Fibroblast of upper back skin (primary cell): ENCODE measurements at regions not wholly inside any gene's neighbourhood (a gene's known extent, or its start where the extent isn't known, plus 50 kb on each side); places are given as distances from the start of the nearest gene placed in this dataset.

Experiments used
- DNase-seq: peaks from one replicate; pipeline ENCODE4 v3.0.0-alpha.2; 2013

- no peak for DNase-seq
Observed at GRCh38 chr9:118785456-118785855, 583.8 kb downstream of the BRINP1 start.

GRCh38 chr9:118786877-118787276, 582.4 kb downstream of the BRINP1 start:
- DNase-seq: no peak

GRCh38 chr9:118809160-118809625, 560.0 kb downstream of the BRINP1 start:
- no peak for DNase-seq

- peak; percentile 13 for DNase-seq
Observed at GRCh38 chr9:118829334-118829733, 539.9 kb downstream of the BRINP1 start.

- DNase-seq: no peak
Observed at GRCh38 chr9:118832371-118832770, 536.9 kb downstream of the BRINP1 start.

DNA sequence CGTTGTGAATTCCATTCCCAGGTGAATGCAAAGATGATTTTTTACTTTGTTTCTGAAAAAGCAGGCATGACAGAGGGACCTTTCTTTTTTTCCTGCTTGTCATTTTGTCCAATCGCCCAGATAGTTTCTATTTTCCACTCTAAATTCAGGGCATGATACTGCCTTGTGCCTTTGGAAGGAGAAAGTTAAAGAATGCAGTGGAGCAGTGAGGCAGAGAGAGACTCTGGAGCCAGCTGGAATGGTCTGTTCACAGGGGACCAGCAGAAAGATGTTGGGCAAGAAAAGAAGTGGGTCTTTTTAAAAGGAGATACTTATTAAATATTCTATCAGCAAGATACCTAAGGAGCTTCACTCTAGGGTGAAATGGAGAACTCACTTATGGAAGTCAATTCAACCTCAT, 532.3 kb downstream of the BRINP1 start:
- DNase-seq: no peak

- DNase-seq: no peak
Observed at GRCh38 chr9:118871531-118871930, 497.7 kb downstream of the BRINP1 start.

DNA sequence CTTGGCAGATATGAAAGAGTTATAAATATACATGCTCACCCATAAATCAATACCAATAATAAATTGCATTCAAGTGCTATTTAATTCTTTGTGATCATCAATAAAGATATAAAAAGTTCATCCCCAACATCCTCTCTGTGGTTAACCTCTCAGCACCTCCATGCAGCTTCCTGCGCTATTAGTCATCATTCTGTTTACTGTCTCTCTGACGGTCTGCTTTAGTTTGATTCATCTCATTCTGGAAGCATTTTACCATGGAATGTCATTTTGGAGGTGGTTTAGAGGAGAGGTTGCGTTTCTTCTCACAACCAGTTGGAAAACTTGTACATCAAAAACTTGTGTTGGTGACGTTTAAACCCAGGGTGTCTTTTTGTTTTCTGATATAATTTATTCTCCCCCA, 486.6 kb downstream of the BRINP1 start:
- peak; percentile 77 for DNase-seq

- no peak for DNase-seq
Observed at GRCh38 chr9:118883411-118883810, 485.8 kb downstream of the BRINP1 start.

DNA sequence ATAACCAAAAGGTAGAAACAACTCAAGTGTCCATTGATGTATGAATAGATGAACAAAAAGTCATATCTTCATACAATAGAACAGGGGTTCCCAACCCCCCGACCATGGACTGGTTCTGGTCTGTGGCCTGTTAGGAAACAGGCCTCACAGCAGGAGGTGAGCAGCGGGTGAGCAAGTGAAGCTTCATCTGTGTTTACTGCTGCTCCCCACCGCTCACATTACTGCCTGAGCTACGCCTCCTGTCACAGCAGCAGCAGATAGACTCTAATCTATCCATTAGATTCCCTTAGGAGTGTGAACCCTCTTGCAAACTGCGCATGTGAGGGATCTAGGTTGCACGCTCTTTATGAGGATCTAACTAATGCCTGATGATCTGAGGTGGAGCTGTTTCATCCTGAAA, 478.0 kb downstream of the BRINP1 start:
- no peak for DNase-seq

DNA sequence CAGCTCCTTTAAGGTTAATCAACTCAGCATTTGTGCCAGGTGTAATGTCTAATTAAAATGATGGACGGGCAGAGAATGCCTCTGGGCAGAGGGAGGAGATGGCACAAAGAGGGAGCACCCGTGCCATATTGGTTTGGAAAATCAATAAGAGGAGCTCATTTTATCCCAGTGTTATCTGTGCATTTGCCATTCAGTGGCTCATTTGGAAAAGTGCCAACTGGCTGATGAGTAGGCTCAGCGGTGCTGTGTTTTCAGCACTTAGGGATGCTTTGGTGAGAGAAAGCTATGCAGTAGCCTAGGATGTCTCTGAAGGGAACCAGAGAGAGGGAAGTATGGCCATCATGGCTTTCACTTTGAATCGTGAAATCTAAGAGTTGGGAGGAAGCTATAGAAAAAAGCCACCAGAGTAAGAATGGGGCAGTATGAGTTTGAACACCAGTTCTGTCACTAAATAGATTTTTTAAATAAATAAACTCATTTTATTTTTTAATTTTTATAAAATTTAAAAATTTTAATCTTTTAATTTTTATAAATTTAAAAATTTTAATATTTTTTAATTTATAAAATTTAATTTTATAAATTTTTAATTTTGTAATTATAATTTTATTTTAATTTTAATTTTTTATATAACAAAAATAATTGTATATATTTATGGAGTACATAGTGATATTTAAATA, 472.8 kb downstream of the BRINP1 start:
- DNase-seq: peak; percentile 2

DNA sequence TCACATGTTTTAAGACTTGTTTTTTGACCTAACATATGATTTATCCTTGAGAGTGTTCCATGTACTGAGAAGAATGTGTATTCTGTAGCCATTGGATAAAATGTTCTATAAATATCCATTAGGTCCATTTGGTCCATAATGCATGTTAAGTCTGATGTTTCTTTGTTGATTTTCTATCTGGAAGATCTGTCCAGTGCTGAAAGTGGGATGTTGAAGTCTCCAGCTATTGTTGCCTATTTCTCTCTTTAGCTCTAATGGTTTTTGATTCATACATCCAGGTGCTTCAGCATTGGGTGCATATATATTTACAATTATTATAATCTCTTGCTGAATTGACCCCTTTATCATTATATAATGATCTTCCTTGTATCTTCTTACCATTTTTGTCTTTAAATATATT, 451.1 kb downstream of the BRINP1 start:
- DNase-seq: no peak

GRCh38 chr9:118928722-118929121, 440.5 kb downstream of the BRINP1 start:
- no peak for DNase-seq

DNA sequence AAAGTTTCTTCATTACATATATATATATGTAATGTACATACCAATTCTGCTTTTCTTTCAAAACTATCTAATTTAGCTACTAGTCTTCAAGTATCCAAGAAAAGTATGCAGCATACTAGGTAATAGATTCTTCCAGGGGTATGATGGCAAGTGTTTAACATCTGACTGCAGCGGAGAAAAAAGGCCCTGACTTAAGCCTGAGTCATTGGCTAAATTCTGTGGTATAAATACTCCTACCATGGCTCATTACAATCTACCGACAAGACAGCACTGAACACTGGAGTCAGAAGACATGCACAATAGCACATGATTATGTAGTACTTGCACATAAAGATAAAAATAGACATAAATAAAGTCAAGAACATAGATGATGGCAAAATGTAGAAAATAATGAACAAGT, 439.9 kb downstream of the BRINP1 start:
- peak; percentile 88 for DNase-seq

DNA sequence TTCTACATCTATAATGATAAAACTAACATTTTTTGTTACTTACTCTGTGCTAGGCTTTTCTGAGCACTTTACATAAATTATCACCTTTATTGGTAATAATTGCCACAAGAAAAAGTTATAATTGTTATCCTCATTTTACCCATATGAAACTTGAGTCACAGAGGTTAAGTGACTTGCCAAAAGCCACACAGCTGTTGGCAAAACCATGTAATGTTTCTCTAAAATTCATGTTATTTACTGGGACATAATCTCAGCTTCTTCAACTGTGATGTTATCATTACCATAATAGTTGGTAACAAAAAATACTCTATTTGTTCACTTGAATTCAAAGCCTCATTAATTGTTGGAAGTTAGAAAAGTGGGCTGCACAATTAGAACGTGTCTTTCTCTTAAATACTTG, 437.3 kb downstream of the BRINP1 start:
- no peak for DNase-seq

DNA sequence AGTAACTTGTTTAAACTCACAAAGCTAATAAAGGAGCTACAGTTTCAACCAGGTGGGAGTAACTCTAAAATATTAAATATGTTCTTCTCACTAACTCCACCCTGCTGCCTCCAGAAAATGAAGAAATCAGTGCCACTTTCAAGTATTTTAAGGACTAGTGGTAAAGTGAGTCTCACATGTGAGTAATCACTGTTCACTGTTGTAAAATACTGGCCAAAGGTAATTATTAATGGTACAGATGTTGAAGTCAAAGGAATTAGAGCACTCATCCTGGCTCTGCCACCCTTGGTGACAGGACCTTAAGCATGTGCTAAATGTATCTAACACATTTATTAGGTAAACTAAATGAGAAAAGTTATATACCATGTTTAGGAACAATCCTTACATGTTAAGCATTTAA, 430.7 kb downstream of the BRINP1 start:
- DNase-seq: no peak

- DNase-seq: no peak
Observed at GRCh38 chr9:118940473-118940872, 428.8 kb downstream of the BRINP1 start.

GRCh38 chr9:118946669-118947068, 422.6 kb downstream of the BRINP1 start:
- no peak for DNase-seq

DNA sequence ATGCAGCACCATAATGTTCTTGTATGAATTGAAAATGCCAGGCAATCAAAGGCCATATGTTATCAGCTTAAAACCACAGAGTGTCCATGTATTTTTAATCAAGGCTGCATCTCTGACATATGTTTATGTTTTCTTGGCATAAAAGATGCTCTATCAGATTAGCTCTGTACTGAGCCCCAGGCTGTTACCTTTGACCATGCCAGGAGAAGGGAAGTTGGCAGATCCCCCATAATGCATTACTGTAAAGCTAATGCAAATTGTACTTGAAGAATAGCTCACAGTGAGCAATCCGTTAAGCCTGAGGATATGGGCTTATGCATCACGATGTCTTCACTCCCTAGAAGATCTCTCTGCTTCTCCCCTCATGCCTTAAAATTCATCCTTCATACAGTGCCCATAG, 414.4 kb downstream of the BRINP1 start:
- no peak for DNase-seq

DNA sequence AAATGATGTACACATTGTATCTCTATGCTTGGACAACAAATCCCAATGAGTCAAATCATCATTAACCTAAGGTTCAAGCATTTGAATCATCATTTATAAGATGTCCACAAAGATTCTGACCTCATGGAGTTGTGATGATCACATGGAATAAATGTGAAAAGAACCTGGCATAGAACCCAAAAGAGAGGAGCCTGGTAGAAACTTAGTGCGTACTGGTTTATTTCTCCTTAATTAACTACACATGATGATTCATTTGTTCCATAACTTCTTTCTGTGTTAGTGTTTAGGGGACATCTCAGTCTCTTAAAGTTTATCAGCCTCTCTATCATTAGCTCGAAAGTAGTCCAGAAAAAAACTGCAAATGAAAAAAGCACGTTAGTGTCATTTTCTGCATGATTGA, 411.6 kb downstream of the BRINP1 start:
- no peak for DNase-seq

DNA sequence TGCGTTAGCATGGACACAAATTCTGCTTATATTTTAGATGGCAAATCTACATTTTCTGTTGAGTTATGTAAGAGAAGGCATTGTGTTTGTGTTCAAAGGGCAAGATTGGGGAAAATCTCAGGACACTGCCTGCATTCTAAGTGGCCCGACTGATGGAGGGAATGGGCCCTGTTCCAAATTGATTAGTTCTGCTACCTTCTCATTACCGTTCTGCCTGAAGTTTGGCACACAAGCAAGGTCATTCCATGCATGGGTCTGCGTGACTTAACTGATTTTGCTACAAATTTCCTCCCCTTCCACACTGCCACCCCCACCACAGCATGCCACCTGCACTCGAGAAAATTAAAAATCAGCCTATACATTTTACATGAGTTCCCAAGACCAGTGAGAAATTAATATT, 409.9 kb downstream of the BRINP1 start:
- no peak for DNase-seq

DNA sequence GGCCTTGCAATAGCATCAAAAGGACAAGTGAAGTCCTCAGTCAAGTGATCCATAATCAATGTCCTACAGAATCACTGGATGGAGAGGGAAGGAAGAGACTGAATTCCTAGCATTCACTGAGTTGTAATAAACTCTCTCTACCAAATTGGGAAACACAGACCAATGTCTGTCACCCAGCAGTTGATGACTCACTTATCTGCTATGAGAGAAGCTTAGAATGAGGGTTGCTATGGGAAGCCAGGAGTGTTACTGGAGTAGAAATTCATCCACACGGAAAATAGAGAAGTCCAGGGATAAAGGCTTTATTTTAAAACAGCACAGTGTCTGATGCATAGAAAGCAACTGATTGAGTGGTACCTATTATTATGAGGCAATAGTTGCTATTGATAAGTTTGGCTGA, 407.4 kb downstream of the BRINP1 start:
- DNase-seq: peak; percentile 92

- peak; percentile 74 for DNase-seq
Observed at GRCh38 chr9:118962426-118962825, 406.8 kb downstream of the BRINP1 start.

DNA sequence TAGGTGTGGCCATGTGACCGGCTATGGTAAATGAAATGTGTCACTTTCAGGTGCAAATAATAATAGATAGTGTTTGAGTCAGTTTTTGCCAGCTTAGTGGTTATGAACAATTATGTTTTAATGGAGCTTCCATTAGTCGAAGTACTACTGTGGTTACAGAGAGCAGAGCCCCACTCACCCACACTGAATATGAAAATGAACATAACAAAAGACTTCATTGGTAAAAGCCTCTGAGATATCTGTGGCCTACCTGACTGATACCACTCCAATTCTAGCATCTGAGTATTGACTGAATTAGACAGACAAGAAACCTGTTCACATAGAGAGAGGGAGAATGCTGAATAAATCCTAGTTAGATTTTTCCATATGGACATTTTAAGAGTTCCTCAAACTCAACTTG, 405.6 kb downstream of the BRINP1 start:
- no peak for DNase-seq

DNA sequence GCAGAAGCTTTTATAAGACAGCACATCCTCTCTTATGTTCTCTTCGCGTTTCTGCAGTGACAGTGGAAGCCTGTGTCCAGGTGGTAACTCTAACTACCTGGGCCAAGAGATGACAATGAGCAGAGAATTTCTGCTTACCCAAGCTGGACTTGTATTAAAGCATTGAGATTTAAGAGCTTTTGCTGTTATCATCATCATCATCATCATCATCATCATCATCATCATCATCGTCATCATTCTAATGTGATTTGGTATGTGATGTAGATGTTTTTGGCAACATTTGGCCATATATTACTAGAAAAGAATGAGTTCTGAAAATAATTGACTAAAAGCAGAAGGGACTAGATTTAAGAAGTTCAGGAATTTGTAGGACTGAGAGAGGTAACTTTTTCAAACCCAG, 401.3 kb downstream of the BRINP1 start:
- DNase-seq: no peak
